Mucosa of descending colon (tissue), 3 donors: ENCODE measurements at regions not wholly inside any gene's neighbourhood (a gene's known extent, or its start where the extent isn't known, plus 50 kb on each side); places are given as distances from the start of the nearest gene placed in this dataset.
A peak's percentile ranks its signal among the peaks of the same experiment; 100 is the strongest.

Experiments
- ATAC-seq: fragments of 200-7000 bp; cut with Tn5 transposase; one replicate; pipeline ENCODE4 v1.9.1; 2020; ENCODE audit warnings: mild to moderate bottlenecking, moderate library complexity
- DNase-seq, 3 donors: peaks; one replicate each; pipeline ENCODE4 v3.0.0-alpha.2; 2020
- H3K36me3 ChIP-seq: fragments of 200-600 bp; one replicate; pipeline ENCODE4 v1.8.0; 2021; ENCODE audit warnings: low read depth, mild to moderate bottlenecking
- H3K4me1 ChIP-seq: fragments of 200-600 bp; one replicate; pipeline ENCODE4 v1.8.0; 2021; ENCODE audit warnings: low read depth, mild to moderate bottlenecking
- H3K4me3 ChIP-seq: fragments of 200-600 bp; one replicate; pipeline ENCODE4 v1.8.0; 2021; ENCODE audit warnings: mild to moderate bottlenecking
- H3K9me3 ChIP-seq: fragments of 200-600 bp; one replicate; pipeline ENCODE4 v1.8.0; 2021; ENCODE audit warnings: mild to moderate bottlenecking
- intact Hi-C, 2 donors: fragments of 100-400 bp; cut with DNase I in 1 of 2; cut with micrococcal nuclease in 1 of 2; formaldehyde crosslinking; loops; one replicate each; pipeline versions ENCODE4 v1.11.0 to v1.11.1; 2022; cut with DNase I, micrococcal nuclease
- TF ChIP-seq, protein P1 (sequence below): fragments of 200-600 bp; IDR thresholded peaks from one replicate; pipeline ENCODE4 v1.8.0; 2022; ENCODE audit warnings: antibody characterized with exemption, mild to moderate bottlenecking
- donor health status: DM: no; HTN: no; CAD: no; lungs with moderate emphysema.
- donor health status: DM: no; HTN: no; CAD: no.
- donor health status: DM: no; HTN: yes; CAD: no.

DNA sequence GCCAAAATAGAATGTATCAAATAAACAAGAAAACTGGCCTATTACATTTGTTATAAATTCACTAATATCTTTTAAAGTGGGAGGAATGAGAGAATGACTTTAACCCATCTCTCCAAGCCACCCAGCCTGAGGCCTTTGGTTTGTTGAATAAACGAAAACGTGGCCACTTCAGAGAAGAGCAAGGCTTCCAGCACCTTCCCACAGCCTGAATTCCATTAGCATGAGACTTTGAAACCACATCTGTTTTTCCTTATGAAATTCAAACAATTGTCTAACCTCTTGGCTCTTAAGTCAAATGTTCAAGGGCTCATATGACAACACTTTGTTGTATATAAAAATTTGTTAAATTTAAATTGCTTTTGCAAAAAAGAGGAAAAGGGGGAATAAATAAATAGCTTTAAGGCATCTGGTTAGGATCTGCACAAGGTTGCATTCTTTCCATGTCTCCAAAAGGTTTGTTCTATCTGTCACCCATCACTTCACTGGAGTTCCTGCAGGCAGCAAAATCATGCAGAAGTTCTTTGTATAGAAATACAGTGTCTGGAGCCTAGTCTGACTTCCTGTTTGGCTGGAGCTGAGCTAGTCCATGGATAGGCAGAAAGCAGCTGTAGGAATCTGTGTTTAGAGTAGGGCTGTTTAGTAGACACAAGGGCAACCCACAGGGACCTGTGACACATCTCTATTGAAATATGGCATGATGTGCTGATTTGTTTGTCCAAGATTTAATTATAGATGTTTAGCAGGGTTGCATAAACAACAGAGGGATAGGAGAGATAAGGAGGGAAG is 502.3 kb downstream of the KCTD12 start:
- no peaks in the 10 kb centered on the region for H3K4me1 ChIP-seq
- TF ChIP-seq, protein P1, sequence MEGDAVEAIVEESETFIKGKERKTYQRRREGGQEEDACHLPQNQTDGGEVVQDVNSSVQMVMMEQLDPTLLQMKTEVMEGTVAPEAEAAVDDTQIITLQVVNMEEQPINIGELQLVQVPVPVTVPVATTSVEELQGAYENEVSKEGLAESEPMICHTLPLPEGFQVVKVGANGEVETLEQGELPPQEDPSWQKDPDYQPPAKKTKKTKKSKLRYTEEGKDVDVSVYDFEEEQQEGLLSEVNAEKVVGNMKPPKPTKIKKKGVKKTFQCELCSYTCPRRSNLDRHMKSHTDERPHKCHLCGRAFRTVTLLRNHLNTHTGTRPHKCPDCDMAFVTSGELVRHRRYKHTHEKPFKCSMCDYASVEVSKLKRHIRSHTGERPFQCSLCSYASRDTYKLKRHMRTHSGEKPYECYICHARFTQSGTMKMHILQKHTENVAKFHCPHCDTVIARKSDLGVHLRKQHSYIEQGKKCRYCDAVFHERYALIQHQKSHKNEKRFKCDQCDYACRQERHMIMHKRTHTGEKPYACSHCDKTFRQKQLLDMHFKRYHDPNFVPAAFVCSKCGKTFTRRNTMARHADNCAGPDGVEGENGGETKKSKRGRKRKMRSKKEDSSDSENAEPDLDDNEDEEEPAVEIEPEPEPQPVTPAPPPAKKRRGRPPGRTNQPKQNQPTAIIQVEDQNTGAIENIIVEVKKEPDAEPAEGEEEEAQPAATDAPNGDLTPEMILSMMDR, result no peak
- no peaks in the 10 kb centered on the region for H3K36me3 ChIP-seq
- no peaks in the 10 kb centered on the region for H3K9me3 ChIP-seq
- H3K4me3 ChIP-seq, result no peak overlapping the region
- DNase-seq (peak in 1 of 3 donors; percentile 12), ATAC-seq (peak; percentile 51)
- intact Hi-C loops, result no loop called here

- ATAC-seq (no peak), DNase-seq (no peak)
- TF ChIP-seq, protein P1, result no peak
- intact Hi-C loops, result no loop called here
- H3K9me3 ChIP-seq, result no peaks in the 10 kb centered on the region
- H3K4me3 ChIP-seq, result no peak overlapping the region
- no peaks in the 10 kb centered on the region for H3K36me3 ChIP-seq
- H3K4me1 ChIP-seq, result no peaks in the 10 kb centered on the region
Measured at GRCh38 chr13:76380446-76381065, 505.6 kb downstream of the KCTD12 start.

DNA sequence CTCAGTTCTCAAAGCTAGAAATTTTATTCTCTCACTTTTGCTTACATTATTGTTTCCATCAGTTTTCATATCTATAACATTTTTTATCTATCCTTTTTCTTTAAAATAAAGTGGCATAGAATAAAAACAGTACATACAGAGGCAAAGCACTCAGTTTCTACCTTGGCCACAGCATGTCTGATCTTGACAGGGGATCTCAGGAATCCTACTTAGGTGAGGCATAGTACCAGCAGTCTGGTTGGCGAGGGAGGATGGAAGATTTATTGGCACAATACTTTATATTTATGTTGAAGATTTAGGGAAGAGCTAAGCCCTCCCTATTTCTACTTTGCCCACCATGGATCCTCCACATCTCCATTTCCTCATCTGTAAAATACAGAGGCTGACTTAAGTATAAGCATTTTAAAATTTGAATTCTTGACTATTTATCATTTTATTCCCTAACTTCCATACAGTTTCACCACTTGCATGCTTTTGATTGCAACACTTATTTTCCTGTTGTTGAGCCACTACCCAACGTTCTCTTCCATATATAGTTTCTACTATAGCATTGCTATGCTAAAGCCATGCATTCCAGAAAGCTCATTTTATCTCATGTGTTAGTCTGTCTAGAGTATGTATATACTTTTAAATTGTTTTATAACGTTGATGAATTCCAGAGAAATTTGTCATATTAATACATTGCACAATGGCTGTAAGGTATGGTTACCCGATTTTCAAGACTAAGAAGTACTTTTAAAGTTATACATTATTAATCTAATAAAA is 506.7 kb downstream of the KCTD12 start:
- Histone ChIP-seq H3K4me1 (no peaks in the 10 kb centered on the region), H3K36me3 (no peaks in the 10 kb centered on the region), H3K9me3 (no peaks in the 10 kb centered on the region), H3K4me3 (no peak overlapping the region)
- ATAC-seq (no peak), DNase-seq (no peak)
- TF ChIP-seq, protein P1, result no peak
- intact Hi-C loops, result no loop called here

DNA sequence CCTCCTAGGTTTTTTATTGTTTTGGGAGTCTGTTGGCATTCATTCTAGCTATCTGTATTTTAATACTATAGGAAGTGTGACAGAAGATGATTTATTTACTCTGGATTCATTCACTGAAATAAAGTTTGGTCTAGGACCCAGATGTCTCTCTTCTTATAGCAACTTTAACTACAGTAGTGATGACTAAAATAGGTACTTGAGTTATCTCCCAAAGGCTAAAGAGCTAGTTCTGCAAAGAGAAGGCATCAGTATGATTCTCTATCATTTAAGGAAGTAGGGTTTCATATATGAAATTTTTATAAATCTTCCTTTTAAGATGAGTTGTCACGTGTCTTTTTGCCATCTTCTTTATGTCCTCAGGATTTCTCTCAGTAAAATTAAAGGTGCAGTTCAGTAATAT is 507.4 kb downstream of the KCTD12 start:
- Histone ChIP-seq H3K4me1 (no peaks in the 10 kb centered on the region), H3K4me3 (no peak overlapping the region), H3K36me3 (no peaks in the 10 kb centered on the region), H3K9me3 (no peaks in the 10 kb centered on the region)
- TF ChIP-seq, protein P1, result no peak
- ATAC-seq (no peak), DNase-seq (no peak)
- intact Hi-C loops, result no loop called here

DNA sequence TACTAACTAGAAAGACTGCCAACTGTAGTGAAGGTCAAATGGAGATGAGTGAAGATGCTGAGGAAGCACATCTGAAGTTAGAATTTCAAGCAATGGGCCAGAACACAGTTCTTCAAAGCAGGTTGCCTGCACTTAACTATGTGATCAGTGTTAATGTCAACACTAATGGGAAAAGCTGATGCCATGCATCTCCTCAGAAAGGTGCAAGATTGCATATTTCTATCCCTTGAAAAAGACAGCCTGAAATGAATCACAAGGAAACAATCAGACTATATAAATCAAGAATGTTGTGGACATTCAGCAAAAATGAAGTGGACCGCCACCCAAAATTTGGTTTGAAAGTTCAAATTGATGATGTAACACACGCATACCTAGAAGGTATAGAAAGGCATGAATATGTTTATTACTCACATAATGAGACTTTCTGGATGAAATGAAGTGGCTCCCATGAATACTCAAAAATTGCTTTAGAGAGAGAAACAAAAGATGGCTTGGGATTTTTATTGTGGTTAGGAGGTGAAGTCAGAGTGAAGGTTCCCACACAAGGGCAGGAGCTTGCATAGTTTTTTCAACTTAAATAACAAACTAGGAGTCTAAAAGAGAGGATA is 522.4 kb downstream of the KCTD12 start:
- no peaks in the 10 kb centered on the region for H3K4me1 ChIP-seq
- no peak overlapping the region for H3K4me3 ChIP-seq
- no peak for ATAC-seq
- no peaks in the 10 kb centered on the region for H3K9me3 ChIP-seq
- H3K36me3 ChIP-seq, result no peaks in the 10 kb centered on the region
- intact Hi-C loops, result no loop called here
- DNase-seq, result no peak
- TF ChIP-seq, protein P1, result no peak
